ENCODE measurements at regions not wholly inside any gene's neighbourhood (a gene's known extent, or its start where the extent isn't known, plus 50 kb on each side); places are given as distances from the start of the nearest gene placed in this dataset.

- TF ChIP-seq CTCF (IDR thresholded peaks at IDR 0.05; ENCODE audit: insufficient read depth, low read depth, low read length) (no peak), EZH2 (IDR thresholded peaks at IDR 0.05; ENCODE audit: insufficient read depth, low read length) (no peak)
Observed at GRCh38 chr14:106304271-106304670, 777.9 kb downstream of the TMEM121 start.
